HCT116 (cell line): ENCODE measurements at regions not wholly inside any gene's neighbourhood (a gene's known extent, or its start where the extent isn't known, plus 50 kb on each side); places are given as distances from the start of the nearest gene placed in this dataset.

ENCODE experiments used
- ATAC-seq: fragments of 200-7000 bp; cut with Tn5 transposase; 2 replicates; pipeline ENCODE4 v1.9.1; 2020; ENCODE audit warnings: mild to moderate bottlenecking, moderate library complexity
- BruUV-seq: library from RNA; stranded (reverse); fragments of 400-500 nt; replicated peaks from 2 replicates; lab custom pipeline; 2021; lab: Mats Ljungman, UMichigan
- CTCF ChIA-PET: fragments of 300-600 bp; sonication (Branson Sonifier 250); formaldehyde crosslinking; loops from one replicate; lab custom pipeline; 2021; ENCODE audit warnings: antibody characterized with exemption; lab: Charles Lee
- POLR2A ChIA-PET: fragments of 300-600, 350-600 bp; sonication (Branson Sonifier 250); formaldehyde crosslinking; loops from one replicate; lab custom pipeline; 2021; ENCODE audit warnings: antibody characterized with exemption; lab: Charles Lee
- RAD21 ChIA-PET, 2 experiments: fragments of 300-600 bp; sonication (Branson Sonifier 250); formaldehyde crosslinking; loops; one replicate each; lab custom pipeline; 2023; ENCODE audit warnings: low total read pairs in 2 of 2; ENCODE audit not compliant: uncharacterized antibody in 2 of 2, unreplicated experiment in 2 of 2, low non-redundant PET in 1 of 2; lab: Charles Lee
- DNase-seq: peaks from one replicate; pipeline ENCODE4 v3.0.0-alpha.2; 2010; ENCODE audit warnings: low read depth, low spot score
- H2AFZ ChIP-seq: fragments of 200-600 bp; shearing (Covaris generic), sonication (generic); 2 replicates; pipeline ENCODE4 v1.6.1; 2017; ENCODE audit warnings: low read depth, mixed run types, mixed read lengths, antibody characterized with exemption, low read length; ENCODE audit not compliant: poor library complexity, severe bottlenecking
- H3K27ac ChIP-seq: 2 replicates; pipeline ENCODE4 v1.5.1; 2012; ENCODE audit warnings: low read depth, low read length
- H3K27me3 ChIP-seq: fragments of 200-600 bp; sonication (generic); 2 replicates; pipeline ENCODE4 v1.6.1; 2016; ENCODE audit warnings: mixed run types, low read length, mixed read lengths; ENCODE audit not compliant: insufficient read depth
- H3K36me3 ChIP-seq, 2 experiments: fragments of 200-500 bp in 1 of 2; fragments of 200-600 bp in 1 of 2; sonication (Bioruptor generic) in 1 of 2; sonication (generic) in 1 of 2; 2 replicates each; pipeline versions ENCODE4 v1.5.1 to v1.6.1; 2014 to 2016; ENCODE audit warnings: low read length in 2 of 2, inconsistent platforms in 1 of 2, mixed read lengths in 1 of 2, mixed run types in 1 of 2; ENCODE audit not compliant: insufficient read depth in 2 of 2, control insufficient read depth in 1 of 2
- H3K4me1 ChIP-seq, 2 experiments: fragments of 200-600 bp in 1 of 2; sonication (generic) in 1 of 2; 2 replicates each; pipeline versions ENCODE4 v1.5.1 to v1.6.1; 2012 to 2017; ENCODE audit warnings: low read length in 2 of 2, inconsistent platforms in 1 of 2, mild to moderate bottlenecking in 1 of 2, mixed read lengths in 1 of 2, mixed run types in 1 of 2, moderate library complexity in 1 of 2; ENCODE audit not compliant: insufficient read depth in 2 of 2, control insufficient read depth in 1 of 2
- H3K4me2 ChIP-seq: fragments of 200-600 bp; sonication (generic); 2 replicates; pipeline ENCODE4 v1.6.1; 2017; ENCODE audit warnings: mixed run types, low read length, mixed read lengths
- H3K4me3 ChIP-seq, 2 experiments: fragments of 200-600 bp in 1 of 2; sonication (generic) in 1 of 2; replicated peaks in 1 of 2; 2 replicates each; pipeline ENCODE4 v1.5.1; 2011 to 2016; ENCODE audit warnings: low read length in 2 of 2, control low read depth in 1 of 2, low read depth in 1 of 2, mild to moderate bottlenecking in 1 of 2, mixed read lengths in 1 of 2, mixed run types in 1 of 2
- H3K79me2 ChIP-seq: fragments of 200-600 bp; sonication (generic); 2 replicates; pipeline ENCODE4 v1.6.1; 2017; ENCODE audit warnings: mild to moderate bottlenecking, mixed run types, low read length, moderate library complexity, mixed read lengths; ENCODE audit not compliant: insufficient read depth
- H3K9ac ChIP-seq: fragments of 200-600 bp; sonication (generic); 2 replicates; pipeline ENCODE4 v1.6.1; 2016; ENCODE audit warnings: low read length, mixed read lengths
- H3K9me2 ChIP-seq: fragments of 200-600 bp; sonication (generic), shearing (Covaris generic); 2 replicates; pipeline ENCODE4 v1.6.1; 2017; ENCODE audit warnings: mixed run types, mild to moderate bottlenecking, moderate library complexity; ENCODE audit not compliant: insufficient read depth
- H3K9me3 ChIP-seq, 2 experiments: fragments of 200-500 bp in 1 of 2; fragments of 200-600 bp in 1 of 2; sonication (Bioruptor generic) in 1 of 2; sonication (generic) in 1 of 2; 2 replicates each; pipeline ENCODE4 v1.6.1; 2014 to 2017; ENCODE audit warnings: low read length in 2 of 2, mixed read lengths in 2 of 2, inconsistent platforms in 1 of 2, low read depth in 1 of 2, mild to moderate bottlenecking in 1 of 2, mixed run types in 1 of 2, moderate library complexity in 1 of 2; ENCODE audit not compliant: control insufficient read depth in 1 of 2, insufficient read depth in 1 of 2
- H4K20me1 ChIP-seq: fragments of 200-600 bp; sonication (generic), shearing (Covaris generic); 2 replicates; pipeline ENCODE4 v1.6.1; 2017; ENCODE audit warnings: mixed run types, mild to moderate bottlenecking, moderate library complexity; ENCODE audit not compliant: insufficient read depth
- CBX3 ChIP-seq: IDR thresholded peaks from 2 replicates; pipeline ENCODE4 v1.6.1; 2012; ENCODE audit warnings: low read depth
- CTCF ChIP-seq, 3 experiments: fragments of 200-600 bp in 1 of 3; sonication (generic) in 1 of 3; IDR thresholded peaks in 2 of 3; conservative IDR thresholded peaks in 1 of 3; 2 replicates each; pipeline ENCODE4 v1.5.1; 2012 to 2017; ENCODE audit warnings: low read depth in 2 of 3, low read length in 2 of 3, antibody characterized with exemption in 1 of 3, borderline replicate concordance in 1 of 3, control low read depth in 1 of 3, mild to moderate bottlenecking in 1 of 3, mixed read lengths in 1 of 3, mixed run types in 1 of 3, moderate library complexity in 1 of 3; ENCODE audit not compliant: insufficient read depth in 1 of 3
- ELF1 ChIP-seq: IDR thresholded peaks from 2 replicates; pipeline ENCODE4 v1.6.1; 2012; ENCODE audit warnings: low read depth, borderline replicate concordance
- EZH2 ChIP-seq: fragments of 200-600 bp; sonication (generic); IDR thresholded peaks from 2 replicates; pipeline ENCODE4 v1.6.1; 2017; ENCODE audit warnings: antibody characterized with exemption, mixed run types
- JUND ChIP-seq: IDR thresholded peaks from 2 replicates; pipeline ENCODE4 v1.6.1; 2012
- POLR2AphosphoS5 ChIP-seq: IDR thresholded peaks from 2 replicates; pipeline ENCODE4 v1.6.1; 2011; ENCODE audit warnings: mild to moderate bottlenecking, low read depth, low read length, moderate library complexity
- RAD21 ChIP-seq: IDR thresholded peaks from 2 replicates; pipeline ENCODE4 v1.6.1; 2012; ENCODE audit warnings: low read depth, mild to moderate bottlenecking
- SP1 ChIP-seq: IDR thresholded peaks from 2 replicates; pipeline ENCODE4 v1.6.1; 2012; ENCODE audit warnings: low read depth
- TCF7L2 ChIP-seq: IDR thresholded peaks from 2 replicates; pipeline ENCODE4 v1.7.0; 2011; ENCODE audit warnings: borderline replicate concordance, inconsistent platforms; ENCODE audit not compliant: insufficient read depth, insufficient read length; ENCODE audit errors: extremely low read depth
- ZFX ChIP-seq: fragments of 450-650 bp; IDR thresholded peaks from 2 replicates; pipeline ENCODE4 v1.6.1; 2017
- intact Hi-C: fragments of 100-400 bp; cut with micrococcal nuclease; formaldehyde crosslinking; loops from 2 replicates; pipeline ENCODE4 v1.10.0; 2022
- TF ChIP-seq, protein P1 (sequence below): IDR thresholded peaks from 2 replicates; pipeline ENCODE4 v1.6.1; 2012
- TF ChIP-seq, protein P2 (sequence below): IDR thresholded peaks from 2 replicates; pipeline ENCODE4 v1.6.1; 2011; ENCODE audit warnings: mild to moderate bottlenecking, low read length, moderate library complexity; ENCODE audit not compliant: insufficient replicate concordance; ENCODE audit errors: extremely low read depth

DNA sequence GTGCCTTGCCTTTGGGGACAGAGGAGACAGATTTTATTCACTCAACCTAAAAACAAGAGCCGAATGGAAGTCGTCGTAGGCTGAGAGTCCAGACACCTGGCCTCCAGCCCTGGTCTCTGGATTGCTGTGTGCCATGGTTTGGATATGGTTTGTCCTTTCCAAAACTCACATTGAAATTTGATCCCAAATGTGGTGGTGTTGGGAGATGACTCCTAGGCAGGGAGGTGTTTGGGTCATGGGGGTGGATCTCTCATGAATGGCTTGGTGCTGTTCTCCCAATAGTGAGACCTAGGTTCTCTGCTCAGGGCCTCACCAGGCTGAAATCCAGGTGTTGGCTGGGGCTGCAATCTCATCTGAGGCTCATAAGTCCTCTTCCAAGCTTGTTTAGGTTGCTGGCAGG lies 75.5 kb downstream of the FOXD2 start:
- H3K9ac ChIP-seq: no peak overlapping the region
- no peak overlapping the region for H2AFZ ChIP-seq
- POLR2A ChIA-PET: no interaction called here
- H3K27ac ChIP-seq: no peak overlapping the region
- no peaks in the 10 kb centered on the region for H3K79me2 ChIP-seq
- H3K4me2 ChIP-seq: no peak overlapping the region
- CTCF ChIA-PET: no interaction called here
- no peak overlapping the region for H3K4me3 ChIP-seq
- no peaks in the 10 kb centered on the region for H3K9me2 ChIP-seq
- no peaks in the 10 kb centered on the region for H3K4me1 ChIP-seq
- no peak for DNase-seq
- TF ChIP-seq CTCF (IDR thresholded peaks at IDR 0.05 in 2 of 3, conservative IDR thresholded peaks at IDR 0.05 in 1 of 3; ENCODE audit: borderline replicate concordance in 1 of 3, insufficient read depth in 1 of 3, low read depth in 2 of 3, low read length in 2 of 3): no peak
- TF ChIP-seq SP1: no peak
- TF ChIP-seq ZFX: no peak
- TF ChIP-seq ELF1: no peak
- TF ChIP-seq, protein P1, sequence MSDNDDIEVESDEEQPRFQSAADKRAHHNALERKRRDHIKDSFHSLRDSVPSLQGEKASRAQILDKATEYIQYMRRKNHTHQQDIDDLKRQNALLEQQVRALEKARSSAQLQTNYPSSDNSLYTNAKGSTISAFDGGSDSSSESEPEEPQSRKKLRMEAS: no peak
- no peak for TF ChIP-seq RAD21
- intact Hi-C loops: no loop called here
- no TSS peak for BruUV-seq
- RAD21 ChIA-PET: no interaction called here
- no peaks in the 10 kb centered on the region for H4K20me1 ChIP-seq
- H3K36me3 ChIP-seq: no peaks in the 10 kb centered on the region
- ATAC-seq: no peak
- H3K9me3 ChIP-seq: no peaks in the 10 kb centered on the region
- peaks cover 8% of the 10 kb centered on the region; the same call in 1 of the 2 replicates for H3K27me3 ChIP-seq

GRCh38 chr1:47514229-47514628 lies 76.4 kb downstream of the FOXD2 start:
- no peak for ATAC-seq
- H3K36me3 ChIP-seq: no peaks in the 10 kb centered on the region
- no peaks in the 10 kb centered on the region for H3K9me2 ChIP-seq
- no peaks in the 10 kb centered on the region for H3K79me2 ChIP-seq
- H4K20me1 ChIP-seq: no peaks in the 10 kb centered on the region
- no peak overlapping the region for H3K4me2 ChIP-seq
- no peak overlapping the region for H3K4me3 ChIP-seq
- H3K4me1 ChIP-seq: no peaks in the 10 kb centered on the region
- intact Hi-C loops: no loop called here
- POLR2A ChIA-PET: no interaction called here
- BruUV-seq: no TSS peak
- no peaks in the 10 kb centered on the region for H3K9me3 ChIP-seq
- CTCF ChIA-PET: no interaction called here
- no peak for DNase-seq
- peaks cover 8% of the 10 kb centered on the region; the same call in 1 of the 2 replicates for H3K27me3 ChIP-seq
- H2AFZ ChIP-seq: no peak overlapping the region
- H3K9ac ChIP-seq: no peak overlapping the region
- H3K27ac ChIP-seq: no peak overlapping the region
- TF ChIP-seq JUND (no peak), CBX3 (no peak), POLR2AphosphoS5 (no peak), TCF7L2 (no peak), EZH2 (no peak), SP1 (no peak), ELF1 (no peak)
- TF ChIP-seq, protein P2, sequence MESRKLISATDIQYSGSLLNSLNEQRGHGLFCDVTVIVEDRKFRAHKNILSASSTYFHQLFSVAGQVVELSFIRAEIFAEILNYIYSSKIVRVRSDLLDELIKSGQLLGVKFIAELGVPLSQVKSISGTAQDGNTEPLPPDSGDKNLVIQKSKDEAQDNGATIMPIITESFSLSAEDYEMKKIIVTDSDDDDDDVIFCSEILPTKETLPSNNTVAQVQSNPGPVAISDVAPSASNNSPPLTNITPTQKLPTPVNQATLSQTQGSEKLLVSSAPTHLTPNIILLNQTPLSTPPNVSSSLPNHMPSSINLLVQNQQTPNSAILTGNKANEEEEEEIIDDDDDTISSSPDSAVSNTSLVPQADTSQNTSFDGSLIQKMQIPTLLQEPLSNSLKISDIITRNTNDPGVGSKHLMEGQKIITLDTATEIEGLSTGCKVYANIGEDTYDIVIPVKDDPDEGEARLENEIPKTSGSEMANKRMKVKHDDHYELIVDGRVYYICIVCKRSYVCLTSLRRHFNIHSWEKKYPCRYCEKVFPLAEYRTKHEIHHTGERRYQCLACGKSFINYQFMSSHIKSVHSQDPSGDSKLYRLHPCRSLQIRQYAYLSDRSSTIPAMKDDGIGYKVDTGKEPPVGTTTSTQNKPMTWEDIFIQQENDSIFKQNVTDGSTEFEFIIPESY: no peak
- TF ChIP-seq, all 23 proteins: peak for 0
- RAD21 ChIA-PET: no interaction called here
